ENCODE measurements at regions not wholly inside any gene's neighbourhood (a gene's known extent, or its start where the extent isn't known, plus 50 kb on each side); places are given as distances from the start of the nearest gene placed in this dataset.

DNA sequence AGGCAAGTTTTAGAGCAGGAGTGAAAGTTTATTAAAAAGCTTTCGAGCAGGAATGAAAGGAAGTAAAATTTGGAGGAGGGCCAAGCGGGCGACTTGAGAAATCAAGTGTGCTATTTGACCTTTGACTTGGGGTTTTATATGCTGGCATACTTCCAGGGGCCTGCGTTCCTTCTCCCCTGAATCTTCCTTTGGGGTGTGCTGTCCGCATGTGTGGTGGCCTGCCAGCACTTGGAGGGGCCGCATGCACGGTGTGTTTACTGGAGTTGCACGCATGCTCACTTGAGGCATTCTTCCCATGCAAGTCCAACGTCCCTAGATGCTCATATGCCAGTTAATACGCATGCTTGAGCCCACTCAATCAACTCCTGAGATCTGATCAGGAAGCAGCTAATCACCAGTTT, 78.3 kb upstream of the MAP4K4 start:
- ChIA-PET CTCF (no interaction called here), POLR2A (ENCODE audit: low non-redundant PET) (no interaction called here)
- Histone ChIP-seq H3K9me3 (ENCODE audit: low read depth, low read length, poor library complexity, severe bottlenecking) (no peaks in the 10 kb centered on the region), H3K4me3 (ENCODE audit: low read depth, low read length, poor library complexity, severe bottlenecking) (no peak overlapping the region), H3K27me3 (replicated peaks; ENCODE audit: insufficient read depth, low read depth, low read length, poor library complexity) (no peaks in the 10 kb centered on the region), H3K36me3 (ENCODE audit: insufficient read depth, low read length, poor library complexity, severe bottlenecking) (no peaks in the 10 kb centered on the region), H3K27ac (ENCODE audit: low read depth, low read length, poor library complexity, severe bottlenecking) (no peak overlapping the region), H3K4me1 (ENCODE audit: insufficient read depth, low read length, poor library complexity, severe bottlenecking) (no peaks in the 10 kb centered on the region)
- intact Hi-C loops (cut with micrococcal nuclease; ENCODE audit: unreplicated experiment): no loop called here
- no peak for DNase-seq (ENCODE audit: low spot score)
- no TSS peak for BruUV-seq (replicated peaks)
- TF ChIP-seq EZH2 (IDR thresholded peaks at IDR 0.05; ENCODE audit: borderline replicate concordance, low read depth, low read length, poor library complexity, severe bottlenecking): no peak
- TF ChIP-seq, protein P1, sequence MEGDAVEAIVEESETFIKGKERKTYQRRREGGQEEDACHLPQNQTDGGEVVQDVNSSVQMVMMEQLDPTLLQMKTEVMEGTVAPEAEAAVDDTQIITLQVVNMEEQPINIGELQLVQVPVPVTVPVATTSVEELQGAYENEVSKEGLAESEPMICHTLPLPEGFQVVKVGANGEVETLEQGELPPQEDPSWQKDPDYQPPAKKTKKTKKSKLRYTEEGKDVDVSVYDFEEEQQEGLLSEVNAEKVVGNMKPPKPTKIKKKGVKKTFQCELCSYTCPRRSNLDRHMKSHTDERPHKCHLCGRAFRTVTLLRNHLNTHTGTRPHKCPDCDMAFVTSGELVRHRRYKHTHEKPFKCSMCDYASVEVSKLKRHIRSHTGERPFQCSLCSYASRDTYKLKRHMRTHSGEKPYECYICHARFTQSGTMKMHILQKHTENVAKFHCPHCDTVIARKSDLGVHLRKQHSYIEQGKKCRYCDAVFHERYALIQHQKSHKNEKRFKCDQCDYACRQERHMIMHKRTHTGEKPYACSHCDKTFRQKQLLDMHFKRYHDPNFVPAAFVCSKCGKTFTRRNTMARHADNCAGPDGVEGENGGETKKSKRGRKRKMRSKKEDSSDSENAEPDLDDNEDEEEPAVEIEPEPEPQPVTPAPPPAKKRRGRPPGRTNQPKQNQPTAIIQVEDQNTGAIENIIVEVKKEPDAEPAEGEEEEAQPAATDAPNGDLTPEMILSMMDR (conservative IDR thresholded peaks at IDR 0.05; ENCODE audit: low read depth, low read length): no peak

DNA sequence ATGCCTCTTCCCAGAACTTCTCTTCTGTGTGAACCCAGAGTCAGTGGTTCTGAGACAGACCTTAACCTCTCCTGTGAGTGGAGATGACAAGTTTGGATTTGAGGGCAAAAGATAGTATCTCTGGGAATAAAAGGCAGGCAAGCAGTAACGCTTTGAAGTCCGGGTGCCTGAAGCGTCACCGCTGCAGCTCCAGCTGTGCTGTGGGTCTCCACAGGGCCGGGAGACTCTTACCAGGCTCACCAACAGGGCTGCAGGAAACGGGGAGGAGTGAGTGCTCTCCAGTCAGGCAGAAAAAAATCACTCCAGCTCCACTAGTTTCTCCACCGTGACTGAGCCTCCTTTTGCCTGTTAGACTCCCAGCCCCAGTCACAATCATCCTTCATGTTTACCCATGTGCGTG, 79.7 kb upstream of the MAP4K4 start:
- no peaks in the 10 kb centered on the region for H3K4me1 ChIP-seq (ENCODE audit: insufficient read depth, low read length, poor library complexity, severe bottlenecking)
- DNase-seq (ENCODE audit: low spot score): peak; percentile 13
- POLR2A ChIA-PET (ENCODE audit: low non-redundant PET): no interaction called here

GRCh38 chr2:101617188-101617587, 80.3 kb upstream of the MAP4K4 start:
- H3K9me3 ChIP-seq (ENCODE audit: low read depth, low read length, poor library complexity, severe bottlenecking): no peaks in the 10 kb centered on the region
- no peaks in the 10 kb centered on the region for H3K36me3 ChIP-seq (ENCODE audit: insufficient read depth, low read length, poor library complexity, severe bottlenecking)
- BruUV-seq (replicated peaks): no TSS peak
- H3K4me3 ChIP-seq (ENCODE audit: low read depth, low read length, poor library complexity, severe bottlenecking): no peak overlapping the region
- ChIA-PET CTCF (no interaction called here), POLR2A (ENCODE audit: low non-redundant PET) (no interaction called here)
- no peaks in the 10 kb centered on the region for H3K4me1 ChIP-seq (ENCODE audit: insufficient read depth, low read length, poor library complexity, severe bottlenecking)
- no peak for TF ChIP-seq EZH2 (IDR thresholded peaks at IDR 0.05; ENCODE audit: borderline replicate concordance, low read depth, low read length, poor library complexity, severe bottlenecking)
- TF ChIP-seq, protein P1 (conservative IDR thresholded peaks at IDR 0.05; ENCODE audit: low read depth, low read length): no peak
- H3K27me3 ChIP-seq (replicated peaks; ENCODE audit: insufficient read depth, low read depth, low read length, poor library complexity): no peaks in the 10 kb centered on the region
- DNase-seq (ENCODE audit: low spot score): no peak
- intact Hi-C loops (cut with micrococcal nuclease; ENCODE audit: unreplicated experiment): no loop called here
- H3K27ac ChIP-seq (ENCODE audit: low read depth, low read length, poor library complexity, severe bottlenecking): no peak overlapping the region

More for the DNA sequence above, 79.7 kb upstream of the MAP4K4 start:
- CTCF ChIA-PET: no interaction called here
- Histone ChIP-seq H3K27ac (ENCODE audit: low read depth, low read length, poor library complexity, severe bottlenecking) (no peak overlapping the region), H3K4me3 (ENCODE audit: low read depth, low read length, poor library complexity, severe bottlenecking) (no peak overlapping the region), H3K36me3 (ENCODE audit: insufficient read depth, low read length, poor library complexity, severe bottlenecking) (no peaks in the 10 kb centered on the region), H3K9me3 (ENCODE audit: low read depth, low read length, poor library complexity, severe bottlenecking) (no peaks in the 10 kb centered on the region), H3K27me3 (replicated peaks; ENCODE audit: insufficient read depth, low read depth, low read length, poor library complexity) (no peaks in the 10 kb centered on the region)
- TF ChIP-seq EZH2 (IDR thresholded peaks at IDR 0.05; ENCODE audit: borderline replicate concordance, low read depth, low read length, poor library complexity, severe bottlenecking): no peak
- TF ChIP-seq, protein P1 (conservative IDR thresholded peaks at IDR 0.05; ENCODE audit: low read depth, low read length): no peak
- intact Hi-C loops (cut with micrococcal nuclease; ENCODE audit: unreplicated experiment): no loop called here
- BruUV-seq (replicated peaks): no TSS peak
